ENCODE measurements at regions not wholly inside any gene's neighbourhood (a gene's known extent, or its start where the extent isn't known, plus 50 kb on each side); places are given as distances from the start of the nearest gene placed in this dataset.
"Not testable (repeated sequence)": the region's sequence is repeated elsewhere in the genome, so short reads cannot be mapped to it uniquely, and the experiment has no call there.

- not testable (repeated sequence) for DNase-seq
These were observed 334.6 kb downstream of the BCL2L11 start for GRCh38 chr2:111455016-111456015.

GRCh38 chr2:111457191-111457590 is 336.5 kb downstream of the BCL2L11 start:
- not testable (repeated sequence) for DNase-seq

- not testable (repeated sequence) for DNase-seq
These were observed 340.2 kb downstream of the BCL2L11 start for GRCh38 chr2:111460901-111461300.

GRCh38 chr2:111461831-111462230 is 341.1 kb downstream of the BCL2L11 start:
- not testable (repeated sequence) for DNase-seq

GRCh38 chr2:111462572-111462971 is 341.9 kb downstream of the BCL2L11 start:
- DNase-seq = not testable (repeated sequence)

- not testable (repeated sequence) for DNase-seq
These were observed 342.6 kb downstream of the BCL2L11 start for GRCh38 chr2:111463238-111463848.

GRCh38 chr2:111463956-111464355 is 343.2 kb downstream of the BCL2L11 start:
- not testable (repeated sequence) for DNase-seq

GRCh38 chr2:111464367-111464766 is 343.7 kb downstream of the BCL2L11 start:
- DNase-seq = not testable (repeated sequence)

- DNase-seq = not testable (repeated sequence)
These were observed 344.8 kb downstream of the BCL2L11 start for GRCh38 chr2:111465521-111465920.

GRCh38 chr2:111466744-111467143 is 346.0 kb downstream of the BCL2L11 start:
- not testable (repeated sequence) for DNase-seq

GRCh38 chr2:111470924-111471323 is 350.2 kb downstream of the BCL2L11 start:
- DNase-seq = not testable (repeated sequence)

- not testable (repeated sequence) for DNase-seq
These were observed 351.2 kb downstream of the BCL2L11 start for GRCh38 chr2:111471791-111472530.

- not testable (repeated sequence) for DNase-seq
These were observed 352.2 kb downstream of the BCL2L11 start for GRCh38 chr2:111472844-111473403.

GRCh38 chr2:111473522-111473921 is 352.8 kb downstream of the BCL2L11 start:
- not testable (repeated sequence) for DNase-seq

GRCh38 chr2:111474198-111474705 is 353.5 kb downstream of the BCL2L11 start:
- DNase-seq = not testable (repeated sequence)

GRCh38 chr2:111478335-111478734 is 357.6 kb downstream of the BCL2L11 start:
- not testable (repeated sequence) for DNase-seq

- not testable (repeated sequence) for DNase-seq
These were observed 358.2 kb downstream of the BCL2L11 start for GRCh38 chr2:111478871-111479318.

- DNase-seq = not testable (repeated sequence)
These were observed 359.4 kb downstream of the BCL2L11 start for GRCh38 chr2:111480016-111480625.

- not testable (repeated sequence) for DNase-seq
These were observed 359.9 kb downstream of the BCL2L11 start for GRCh38 chr2:111480633-111481032.

GRCh38 chr2:111481219-111481618 is 360.5 kb downstream of the BCL2L11 start:
- not testable (repeated sequence) for DNase-seq

GRCh38 chr2:111482987-111483679 is 362.4 kb downstream of the BCL2L11 start:
- not testable (repeated sequence) for DNase-seq

Measured in NCI-H1694 (cell line).